PC-3 (cell line): ENCODE measurements at regions not wholly inside any gene's neighbourhood (a gene's known extent, or its start where the extent isn't known, plus 50 kb on each side); places are given as distances from the start of the nearest gene placed in this dataset.

ENCODE experiments used
- CTCF ChIP-seq: fragments of 300-600 bp; sonication (generic); conservative IDR thresholded peaks from 2 replicates; pipeline ENCODE4 v1.5.1; 2017; ENCODE audit warnings: antibody characterized with exemption, low read depth, mild to moderate bottlenecking, low read length
- EZH2 ChIP-seq: fragments of 300-600 bp; sonication (generic); IDR thresholded peaks from one replicate; pipeline ENCODE4 v1.6.1; 2017; ENCODE audit warnings: antibody characterized with exemption, mild to moderate bottlenecking, low read length; ENCODE audit not compliant: unreplicated experiment
- EZH2phosphoT487 ChIP-seq: fragments of 300-600 bp; sonication (generic); IDR thresholded peaks from 2 replicates; pipeline ENCODE4 v1.6.1; 2018; ENCODE audit warnings: mild to moderate bottlenecking, antibody characterized with exemption, low read length, borderline replicate concordance

GRCh38 chr5:166509085-166509484, 1782.4 kb upstream of the WWC1 start:
- no peak for TF ChIP-seq CTCF
- TF ChIP-seq EZH2phosphoT487, result no peak
- TF ChIP-seq EZH2, result no peak
